Vagina (tissue), 2 donors: ENCODE measurements at regions not wholly inside any gene's neighbourhood (a gene's known extent, or its start where the extent isn't known, plus 50 kb on each side); places are given as distances from the start of the nearest gene placed in this dataset.

Experiments
- CTCF ChIP-seq, 3 experiments: fragments of 450-650 bp in 2 of 3; fragments of 200-600 bp in 1 of 3; sonication (generic) in 1 of 3; IDR thresholded peaks; one replicate each; pipeline ENCODE4 v1.5.1; 2017 to 2019; ENCODE audit warnings: antibody characterized with exemption in 3 of 3, mild to moderate bottlenecking in 2 of 3, moderate library complexity in 2 of 3
- POLR2A ChIP-seq, 2 donors: fragments of 450-650 bp; IDR thresholded peaks; one replicate each; pipeline ENCODE4 v1.6.1; 2017; ENCODE audit warnings: antibody characterized with exemption in 2 of 2, mild to moderate bottlenecking in 2 of 2, moderate library complexity in 2 of 2
- POLR2AphosphoS5 ChIP-seq, 2 donors: sonication (generic); formaldehyde crosslinking; IDR thresholded peaks; one replicate each; pipeline ENCODE4 v1.9.0; 2017; ENCODE audit warnings: antibody characterized with exemption in 2 of 2, mild to moderate bottlenecking in 2 of 2, low read depth in 1 of 2; ENCODE audit not compliant: insufficient read depth in 1 of 2

DNA sequence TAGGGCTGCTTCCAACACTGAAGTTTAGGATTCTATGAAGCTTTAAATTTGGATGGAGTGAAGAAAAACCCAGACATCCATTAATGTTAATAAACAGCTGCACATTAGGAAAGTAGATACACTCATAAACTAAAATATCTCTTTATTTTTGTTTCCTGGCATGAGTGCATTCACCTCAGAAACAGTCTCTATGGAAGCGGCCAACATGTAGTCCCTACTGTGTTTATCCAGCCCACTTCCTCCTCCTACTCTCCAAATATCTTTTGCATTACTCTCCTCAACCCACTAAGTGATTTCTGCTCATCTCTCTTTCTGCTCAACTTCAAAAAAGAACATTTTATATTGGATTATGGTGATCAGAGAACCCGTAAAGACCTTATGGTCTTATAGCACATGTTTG is 180.3 kb upstream of the MXRA5 start:
- TF ChIP-seq CTCF (IDR thresholded peaks at IDR 0.05) (no peak), POLR2A (IDR thresholded peaks at IDR 0.05) (no peak), POLR2AphosphoS5 (IDR thresholded peaks at IDR 0.05; ENCODE audit: insufficient read depth in 1 of 2, low read depth in 1 of 2) (no peak)
